ENCODE measurements at regions not wholly inside any gene's neighbourhood (a gene's known extent, or its start where the extent isn't known, plus 50 kb on each side); places are given as distances from the start of the nearest gene placed in this dataset.

GRCh38 chr1:72896256-72896655 is 613.9 kb upstream of the NEGR1 start:
- no peak for ATAC-seq (ENCODE audit: low read depth)
- no peaks in the 10 kb centered on the region for H3K36me3 ChIP-seq (replicated peaks in 1 of 2; ENCODE audit: control extremely low read depth in 1 of 2, control insufficient read depth in 1 of 2, extremely low read depth in 1 of 2, insufficient read depth in 2 of 2, low read length in 1 of 2)
- no peak overlapping the region for H3K27ac ChIP-seq (ENCODE audit: low read length in 2 of 2)
- H3K27me3 ChIP-seq (replicated peaks in 1 of 4; ENCODE audit: control extremely low read depth in 1 of 4, control insufficient read depth in 3 of 4, insufficient read depth in 4 of 4, low read length in 3 of 4), result no peaks in the 10 kb centered on the region
- Mint-ChIP-seq H3K9me3 (ENCODE audit: insufficient read depth) (no peaks in the 10 kb centered on the region), H3K27me3 (no peaks in the 10 kb centered on the region), H3K27ac (no peak overlapping the region), H3K4me3 (no peak overlapping the region), H3K4me1 (no peaks in the 10 kb centered on the region)
- no peak for DNase-seq
- TF ChIP-seq, protein P1, sequence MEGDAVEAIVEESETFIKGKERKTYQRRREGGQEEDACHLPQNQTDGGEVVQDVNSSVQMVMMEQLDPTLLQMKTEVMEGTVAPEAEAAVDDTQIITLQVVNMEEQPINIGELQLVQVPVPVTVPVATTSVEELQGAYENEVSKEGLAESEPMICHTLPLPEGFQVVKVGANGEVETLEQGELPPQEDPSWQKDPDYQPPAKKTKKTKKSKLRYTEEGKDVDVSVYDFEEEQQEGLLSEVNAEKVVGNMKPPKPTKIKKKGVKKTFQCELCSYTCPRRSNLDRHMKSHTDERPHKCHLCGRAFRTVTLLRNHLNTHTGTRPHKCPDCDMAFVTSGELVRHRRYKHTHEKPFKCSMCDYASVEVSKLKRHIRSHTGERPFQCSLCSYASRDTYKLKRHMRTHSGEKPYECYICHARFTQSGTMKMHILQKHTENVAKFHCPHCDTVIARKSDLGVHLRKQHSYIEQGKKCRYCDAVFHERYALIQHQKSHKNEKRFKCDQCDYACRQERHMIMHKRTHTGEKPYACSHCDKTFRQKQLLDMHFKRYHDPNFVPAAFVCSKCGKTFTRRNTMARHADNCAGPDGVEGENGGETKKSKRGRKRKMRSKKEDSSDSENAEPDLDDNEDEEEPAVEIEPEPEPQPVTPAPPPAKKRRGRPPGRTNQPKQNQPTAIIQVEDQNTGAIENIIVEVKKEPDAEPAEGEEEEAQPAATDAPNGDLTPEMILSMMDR (IDR thresholded peaks at IDR 0.05), result no peak
- TF ChIP-seq EZH2 (IDR thresholded peaks at IDR 0.05; ENCODE audit: borderline replicate concordance, insufficient read depth, low read depth, low read length, poor library complexity, severe bottlenecking), result no peak
- ChIA-PET CTCF (no interaction called here), POLR2A (no interaction called here)
- no peak overlapping the region for H2AFZ ChIP-seq (ENCODE audit: insufficient read depth, low read depth, low read length, poor library complexity, severe bottlenecking)
- H3K79me2 ChIP-seq (ENCODE audit: control insufficient read depth, insufficient read depth, low read length), result no peaks in the 10 kb centered on the region
- intact Hi-C loops (cut with micrococcal nuclease), result no loop called here
- H3K4me2 ChIP-seq (replicated peaks; ENCODE audit: low read depth, low read length, poor library complexity, severe bottlenecking), result no peak overlapping the region
- H3K9me3 ChIP-seq (ENCODE audit: control extremely low read depth in 1 of 3, control insufficient read depth in 2 of 3, insufficient read depth in 1 of 3, low read length in 2 of 3), result no peaks in the 10 kb centered on the region
- H3K4me1 ChIP-seq (ENCODE audit: control insufficient read depth in 2 of 2, insufficient read depth in 2 of 2, low read length in 2 of 2), result no peaks in the 10 kb centered on the region
- no peak overlapping the region for H3K9ac ChIP-seq (ENCODE audit: low read length)
- H3K4me3 ChIP-seq (ENCODE audit: control extremely low read depth in 1 of 5, extremely low read depth in 1 of 5, insufficient read depth in 1 of 5, low read depth in 2 of 5, low read length in 4 of 5), result no peak overlapping the region
- H4K20me1 ChIP-seq (ENCODE audit: control insufficient read depth, insufficient read depth, low read length, poor library complexity, severe bottlenecking), result no peaks in the 10 kb centered on the region

GRCh38 chr1:72892461-72892860 is 610.1 kb upstream of the NEGR1 start:
- no peaks in the 10 kb centered on the region for H3K9me3 Mint-ChIP-seq (ENCODE audit: insufficient read depth)
- Histone ChIP-seq H3K79me2 (ENCODE audit: control insufficient read depth, insufficient read depth, low read length) (no peaks in the 10 kb centered on the region), H2AFZ (ENCODE audit: insufficient read depth, low read depth, low read length, poor library complexity, severe bottlenecking) (no peak overlapping the region), H3K36me3 (replicated peaks in 1 of 2; ENCODE audit: control extremely low read depth in 1 of 2, control insufficient read depth in 1 of 2, extremely low read depth in 1 of 2, insufficient read depth in 2 of 2, low read length in 1 of 2) (no peaks in the 10 kb centered on the region), H3K27ac (ENCODE audit: low read length in 2 of 2) (no peak overlapping the region), H3K4me1 (ENCODE audit: control insufficient read depth in 2 of 2, insufficient read depth in 2 of 2, low read length in 2 of 2) (no peaks in the 10 kb centered on the region), H3K4me3 (ENCODE audit: control extremely low read depth in 1 of 5, extremely low read depth in 1 of 5, insufficient read depth in 1 of 5, low read depth in 2 of 5, low read length in 4 of 5) (no peak overlapping the region), H3K9ac (ENCODE audit: low read length) (no peak overlapping the region), H3K27me3 (replicated peaks in 1 of 4; ENCODE audit: control extremely low read depth in 1 of 4, control insufficient read depth in 3 of 4, insufficient read depth in 4 of 4, low read length in 3 of 4) (no peaks in the 10 kb centered on the region), H4K20me1 (ENCODE audit: control insufficient read depth, insufficient read depth, low read length, poor library complexity, severe bottlenecking) (no peaks in the 10 kb centered on the region), H3K9me3 (ENCODE audit: control extremely low read depth in 1 of 3, control insufficient read depth in 2 of 3, insufficient read depth in 1 of 3, low read length in 2 of 3) (no peaks in the 10 kb centered on the region), H3K4me2 (replicated peaks; ENCODE audit: low read depth, low read length, poor library complexity, severe bottlenecking) (no peak overlapping the region)
- H3K27ac Mint-ChIP-seq, result no peak overlapping the region
- no CpG with 5 or more reads among the region's 1 CpG for WGBS (ENCODE audit: insufficient coverage)
- CTCF ChIA-PET, result no interaction called here
- TF ChIP-seq, protein P1 (IDR thresholded peaks at IDR 0.05), result no peak
- TF ChIP-seq EZH2 (IDR thresholded peaks at IDR 0.05; ENCODE audit: borderline replicate concordance, insufficient read depth, low read depth, low read length, poor library complexity, severe bottlenecking), result no peak
- H3K4me1 Mint-ChIP-seq, result no peaks in the 10 kb centered on the region
- no peak for DNase-seq
- no peak for ATAC-seq (ENCODE audit: low read depth)
- no peak overlapping the region for H3K4me3 Mint-ChIP-seq
- no peaks in the 10 kb centered on the region for H3K27me3 Mint-ChIP-seq
- intact Hi-C loops (cut with micrococcal nuclease), result no loop called here
- POLR2A ChIA-PET, result no interaction called here

Data from B cell (primary cell).